Type B pancreatic cell (in vitro differentiated cells): ENCODE measurements at regions not wholly inside any gene's neighbourhood (a gene's known extent, or its start where the extent isn't known, plus 50 kb on each side); places are given as distances from the start of the nearest gene placed in this dataset.

ENCODE experiments used
- DNase-seq: peaks from one replicate; pipeline ENCODE4 v3.0.0; 2021; ENCODE audit warnings: mixed read lengths; ENCODE audit not compliant: unreplicated experiment; ENCODE audit errors: extremely low spot score
- H3K27ac Mint-ChIP-seq: 2 replicates; pipeline ENCODE4 v1.8.0; 2021; ENCODE audit warnings: mild to moderate bottlenecking, mixed read lengths
- H3K27me3 Mint-ChIP-seq: 2 replicates; pipeline ENCODE4 v1.8.0; 2021; ENCODE audit warnings: mixed read lengths
- H3K36me3 Mint-ChIP-seq: 2 replicates; pipeline ENCODE4 v1.8.0; 2021; ENCODE audit warnings: mixed read lengths
- H3K4me1 Mint-ChIP-seq: one replicate; pipeline ENCODE4 v1.8.0; 2021; ENCODE audit warnings: mixed read lengths; ENCODE audit not compliant: unreplicated experiment
- H3K4me3 Mint-ChIP-seq: 2 replicates; pipeline ENCODE4 v1.8.0; 2021; ENCODE audit warnings: mild to moderate bottlenecking, mixed read lengths
- H3K9me3 Mint-ChIP-seq: 2 replicates; pipeline ENCODE4 v1.8.0; 2021; ENCODE audit warnings: mixed read lengths
- TF ChIP-seq, protein P1 (sequence below): fragments of 200-600 bp; sonication (generic); conservative IDR thresholded peaks from 2 replicates; pipeline ENCODE4 v1.5.0; 2021; ENCODE audit warnings: antibody characterized with exemption, mild to moderate bottlenecking

DNA sequence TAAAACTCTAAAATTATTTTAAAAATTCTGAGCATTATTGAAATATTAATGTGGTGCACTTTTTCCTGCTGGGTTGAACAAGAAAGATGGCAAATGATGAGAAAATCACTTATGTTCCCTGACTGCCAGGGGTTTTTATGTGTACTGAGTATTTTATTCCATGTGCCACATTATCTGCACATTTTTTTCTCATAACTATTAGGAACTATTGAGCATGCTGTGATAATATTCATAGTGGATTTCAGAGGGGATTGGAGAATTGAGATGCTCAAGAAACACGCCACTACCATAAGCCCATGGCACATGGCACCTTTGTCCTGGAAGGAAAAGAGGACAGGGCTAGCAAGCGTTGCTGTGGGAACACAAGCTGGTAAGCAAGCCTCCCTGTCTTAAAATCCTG is 478.5 kb upstream of the GYPC start:
- no peak overlapping the region for H3K4me3 Mint-ChIP-seq
- H3K27me3 Mint-ChIP-seq: no peaks in the 10 kb centered on the region
- peaks cover 4% of the 10 kb centered on the region for H3K4me1 Mint-ChIP-seq
- TF ChIP-seq, protein P1, sequence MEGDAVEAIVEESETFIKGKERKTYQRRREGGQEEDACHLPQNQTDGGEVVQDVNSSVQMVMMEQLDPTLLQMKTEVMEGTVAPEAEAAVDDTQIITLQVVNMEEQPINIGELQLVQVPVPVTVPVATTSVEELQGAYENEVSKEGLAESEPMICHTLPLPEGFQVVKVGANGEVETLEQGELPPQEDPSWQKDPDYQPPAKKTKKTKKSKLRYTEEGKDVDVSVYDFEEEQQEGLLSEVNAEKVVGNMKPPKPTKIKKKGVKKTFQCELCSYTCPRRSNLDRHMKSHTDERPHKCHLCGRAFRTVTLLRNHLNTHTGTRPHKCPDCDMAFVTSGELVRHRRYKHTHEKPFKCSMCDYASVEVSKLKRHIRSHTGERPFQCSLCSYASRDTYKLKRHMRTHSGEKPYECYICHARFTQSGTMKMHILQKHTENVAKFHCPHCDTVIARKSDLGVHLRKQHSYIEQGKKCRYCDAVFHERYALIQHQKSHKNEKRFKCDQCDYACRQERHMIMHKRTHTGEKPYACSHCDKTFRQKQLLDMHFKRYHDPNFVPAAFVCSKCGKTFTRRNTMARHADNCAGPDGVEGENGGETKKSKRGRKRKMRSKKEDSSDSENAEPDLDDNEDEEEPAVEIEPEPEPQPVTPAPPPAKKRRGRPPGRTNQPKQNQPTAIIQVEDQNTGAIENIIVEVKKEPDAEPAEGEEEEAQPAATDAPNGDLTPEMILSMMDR: no peak
- no peak for DNase-seq
- H3K9me3 Mint-ChIP-seq: no peaks in the 10 kb centered on the region
- no peaks in the 10 kb centered on the region for H3K36me3 Mint-ChIP-seq
- H3K27ac Mint-ChIP-seq: no peak overlapping the region

DNA sequence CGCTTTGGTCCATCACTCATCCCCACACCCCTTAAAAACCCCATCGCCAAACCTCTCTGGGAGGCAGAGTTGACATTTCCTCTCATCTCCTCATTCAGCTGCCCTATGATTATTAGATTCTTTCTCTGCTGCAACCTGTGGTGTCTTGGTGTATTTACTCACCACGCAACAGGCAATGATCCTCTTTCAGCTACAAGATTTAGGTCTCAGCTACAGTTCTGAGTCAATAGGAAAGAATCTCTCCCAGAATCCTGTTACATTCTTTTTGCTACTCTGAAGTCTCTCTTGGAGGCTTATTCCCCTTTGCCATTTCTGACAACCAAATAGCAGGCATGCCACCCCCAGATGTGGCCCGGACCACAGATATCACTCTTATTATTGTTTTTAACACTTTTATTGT is 468.3 kb upstream of the GYPC start:
- Mint-ChIP-seq H3K4me1 (peaks cover 8% of the 10 kb centered on the region), H3K36me3 (no peaks in the 10 kb centered on the region), H3K27me3 (peaks cover 4% of the 10 kb centered on the region), H3K27ac (no peak overlapping the region), H3K9me3 (no peaks in the 10 kb centered on the region), H3K4me3 (no peak overlapping the region)
- no peak for DNase-seq
- TF ChIP-seq, protein P1: no peak

DNA sequence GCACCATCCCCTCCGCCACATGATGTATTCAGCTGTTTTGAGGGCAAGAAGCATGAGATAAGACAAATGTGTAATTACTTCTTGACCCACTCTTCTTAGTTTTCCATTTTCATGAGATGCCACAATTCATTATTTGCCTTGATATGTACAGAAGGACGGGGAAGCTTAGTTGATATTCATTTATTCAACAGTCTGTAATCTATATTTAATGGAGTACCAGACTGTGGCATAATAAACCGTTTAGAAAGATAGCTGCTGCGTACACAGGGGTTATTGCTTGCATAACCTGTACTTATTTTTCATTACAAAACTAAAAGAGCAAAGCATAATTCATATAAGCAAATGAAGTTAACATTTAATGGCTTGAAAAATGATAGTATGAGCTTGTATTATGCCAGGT is 466.4 kb upstream of the GYPC start:
- H3K36me3 Mint-ChIP-seq: no peaks in the 10 kb centered on the region
- DNase-seq: no peak
- no peak overlapping the region for H3K4me3 Mint-ChIP-seq
- H3K9me3 Mint-ChIP-seq: no peaks in the 10 kb centered on the region
- peaks cover 13% of the 10 kb centered on the region for H3K4me1 Mint-ChIP-seq
- TF ChIP-seq, protein P1: no peak
- H3K27ac Mint-ChIP-seq: no peak overlapping the region
- peaks cover 4% of the 10 kb centered on the region for H3K27me3 Mint-ChIP-seq

DNA sequence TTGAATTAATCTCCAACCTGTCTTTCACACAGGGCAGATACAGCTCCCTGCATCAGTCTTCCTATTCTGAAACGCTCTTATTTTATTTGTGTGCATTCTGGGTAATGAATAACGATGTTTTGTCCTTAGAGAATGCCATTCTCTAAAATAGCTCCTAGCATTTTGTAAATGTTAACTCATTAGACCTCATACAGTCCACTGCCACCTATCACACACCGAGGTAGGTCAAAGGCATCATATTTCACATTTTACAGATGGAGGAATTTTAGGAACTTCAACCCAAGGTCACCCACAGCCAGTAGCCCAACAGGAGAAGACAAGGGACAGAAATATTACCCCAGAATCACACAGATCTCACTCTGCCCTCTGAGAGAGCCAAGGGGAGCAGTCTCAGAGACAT is 455.4 kb upstream of the GYPC start:
- Mint-ChIP-seq H3K4me3 (no peak overlapping the region), H3K27ac (no peak overlapping the region), H3K9me3 (peaks cover 5% of the 10 kb centered on the region), H3K36me3 (no peaks in the 10 kb centered on the region), H3K27me3 (peaks cover 3% of the 10 kb centered on the region), H3K4me1 (no peaks in the 10 kb centered on the region)
- TF ChIP-seq, protein P1: no peak
- no peak for DNase-seq

DNA sequence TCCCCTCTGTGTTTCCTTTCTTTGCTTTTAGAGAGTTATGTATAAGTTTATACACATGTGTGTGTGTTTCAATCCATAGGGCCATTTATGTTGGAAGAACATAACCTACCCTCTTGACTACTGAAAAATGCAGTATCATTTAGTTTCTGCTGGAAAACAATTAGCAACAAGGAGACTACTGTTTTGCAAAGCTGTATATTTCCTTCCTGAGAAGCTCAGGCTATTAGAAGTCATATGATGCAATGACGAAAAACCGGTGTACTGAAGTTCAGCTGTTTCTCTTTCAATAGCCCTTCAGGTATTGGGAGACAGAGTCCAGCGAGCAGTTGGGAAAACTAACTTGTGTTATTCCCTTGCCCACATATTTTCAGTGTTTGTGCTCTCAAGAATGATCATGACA is 447.7 kb upstream of the GYPC start:
- no peak for DNase-seq
- peaks cover 4% of the 10 kb centered on the region for H3K9me3 Mint-ChIP-seq
- no peaks in the 10 kb centered on the region for H3K4me1 Mint-ChIP-seq
- TF ChIP-seq, protein P1: no peak
- H3K36me3 Mint-ChIP-seq: no peaks in the 10 kb centered on the region
- no peak overlapping the region for H3K27ac Mint-ChIP-seq
- H3K27me3 Mint-ChIP-seq: no peaks in the 10 kb centered on the region
- no peak overlapping the region for H3K4me3 Mint-ChIP-seq

DNA sequence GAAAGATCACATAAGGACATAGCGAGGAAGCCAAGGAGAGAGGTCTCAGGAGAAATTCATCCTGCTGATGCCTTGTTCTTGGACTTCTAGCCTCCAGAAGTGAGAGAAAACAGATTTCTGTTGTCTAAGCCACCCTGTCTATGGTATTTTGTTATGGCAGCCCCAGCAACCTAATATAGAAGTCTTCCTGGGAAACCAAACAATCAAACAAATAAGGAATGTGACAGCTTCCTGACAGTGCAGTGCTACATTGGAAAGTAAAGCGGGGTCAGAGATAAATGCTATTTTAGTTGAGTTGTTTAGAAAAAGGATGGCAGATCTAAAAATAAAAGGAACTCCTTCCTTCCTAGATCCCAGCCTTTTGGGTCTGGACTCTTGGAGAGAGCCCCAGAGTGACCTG is 443.2 kb upstream of the GYPC start:
- peaks cover 4% of the 10 kb centered on the region for H3K9me3 Mint-ChIP-seq
- H3K36me3 Mint-ChIP-seq: no peaks in the 10 kb centered on the region

More for the DNA sequence above, 443.2 kb upstream of the GYPC start:
- Mint-ChIP-seq H3K4me1 (no peaks in the 10 kb centered on the region), H3K4me3 (no peak overlapping the region), H3K27ac (no peak overlapping the region), H3K27me3 (no peaks in the 10 kb centered on the region)
- no peak for DNase-seq
- TF ChIP-seq, protein P1: no peak
